ENCODE measurements at regions not wholly inside any gene's neighbourhood (a gene's known extent, or its start where the extent isn't known, plus 50 kb on each side); places are given as distances from the start of the nearest gene placed in this dataset.
"Not testable (repeated sequence)": the region's sequence is repeated elsewhere in the genome, so short reads cannot be mapped to it uniquely, and the experiment has no call there.

- DNase-seq (ENCODE audit: low spot score), result no peak
Observed at GRCh38 chr4:42205541-42205940, 53.1 kb upstream of the BEND4 start.

GRCh38 chr4:42216664-42217063 is 64.2 kb upstream of the BEND4 start:
- no peak for DNase-seq (ENCODE audit: low spot score)

- DNase-seq (ENCODE audit: low spot score), result no peak
Observed at GRCh38 chr4:42225286-42225685, 72.8 kb upstream of the BEND4 start.

- DNase-seq (ENCODE audit: low spot score), result no peak
Observed at GRCh38 chr4:42234817-42235216, 82.4 kb upstream of the BEND4 start.

GRCh38 chr4:42235304-42236021 is 83.0 kb upstream of the BEND4 start:
- DNase-seq (ENCODE audit: low spot score), result no peak

- no peak for DNase-seq (ENCODE audit: low spot score)
Observed at GRCh38 chr4:42237010-42237409, 84.6 kb upstream of the BEND4 start.

GRCh38 chr4:42237451-42237850 is 85.0 kb upstream of the BEND4 start:
- no peak for DNase-seq (ENCODE audit: low spot score)

- no peak for DNase-seq (ENCODE audit: low spot score)
Observed at GRCh38 chr4:42248972-42249371, 96.5 kb upstream of the BEND4 start.

- no peak for DNase-seq (ENCODE audit: low spot score)
Observed at GRCh38 chr4:42252315-42252714, 99.9 kb upstream of the BEND4 start.

- not testable (repeated sequence) for DNase-seq (ENCODE audit: low spot score)
Observed at GRCh38 chr4:42257645-42258044, 105.2 kb upstream of the BEND4 start.

- DNase-seq (ENCODE audit: low spot score), result no peak
Observed at GRCh38 chr4:42262701-42263490, 110.4 kb upstream of the BEND4 start.

GRCh38 chr4:42265782-42266602 is 113.5 kb upstream of the BEND4 start:
- no peak for DNase-seq (ENCODE audit: low spot score)

- no peak for DNase-seq (ENCODE audit: low spot score)
Observed at GRCh38 chr4:42267724-42268123, 115.3 kb upstream of the BEND4 start.

GRCh38 chr4:42268824-42269223 is 116.4 kb upstream of the BEND4 start:
- no peak for DNase-seq (ENCODE audit: low spot score)

- no peak for DNase-seq (ENCODE audit: low spot score)
Observed at GRCh38 chr4:42271096-42271495, 118.6 kb upstream of the BEND4 start.

GRCh38 chr4:42277291-42277690 is 120.0 kb upstream of the SHISA3 start:
- DNase-seq (ENCODE audit: low spot score), result no peak

- no peak for DNase-seq (ENCODE audit: low spot score)
Observed at GRCh38 chr4:42278709-42279324, 118.5 kb upstream of the SHISA3 start.

GRCh38 chr4:42280327-42281095 is 116.8 kb upstream of the SHISA3 start:
- peak; percentile 43 for DNase-seq (ENCODE audit: low spot score)

GRCh38 chr4:42281324-42282020 is 115.8 kb upstream of the SHISA3 start:
- no peak for DNase-seq (ENCODE audit: low spot score)

- peak; percentile 75 for DNase-seq (ENCODE audit: low spot score)
Observed at GRCh38 chr4:42282081-42282901, 115.0 kb upstream of the SHISA3 start.
